ENCODE measurements at regions not wholly inside any gene's neighbourhood (a gene's known extent, or its start where the extent isn't known, plus 50 kb on each side); places are given as distances from the start of the nearest gene placed in this dataset.

- TF ChIP-seq MTA2 (IDR thresholded peaks at IDR 0.05; ENCODE audit: low read depth) (0 out of 2 replicates have a peak, but pooled peaks have one; percentile 11), JUNB (IDR thresholded peaks at IDR 0.05) (no peak), TCF12 (IDR thresholded peaks at IDR 0.05; ENCODE audit: low read depth, low read length) (peak; percentile 99), SUZ12 (IDR thresholded peaks at IDR 0.05; ENCODE audit: unreplicated experiment) (no peak), BCL11A (IDR thresholded peaks at IDR 0.05; ENCODE audit: low read depth, low read length) (peak; percentile 78; the same call in 1 of the 2 replicates), ZBTB33 (IDR thresholded peaks at IDR 0.05) (no peak), USF1 (IDR thresholded peaks at IDR 0.05; ENCODE audit: borderline replicate concordance, extremely low read length, insufficient read depth, low read depth, low read length) (peak; percentile 10), GABPA (IDR thresholded peaks at IDR 0.05; ENCODE audit: low read depth) (no peak; the same call in 1 of the 2 replicates), EGR1 (IDR thresholded peaks at IDR 0.05; ENCODE audit: borderline replicate concordance in 1 of 2, low read depth in 2 of 2, low read length in 2 of 2) (peak in 1 of 2 experiments; percentile 95; a peak in 2 of 3 replicates), CREB1 (IDR thresholded peaks at IDR 0.05; ENCODE audit: low read depth) (no peak)
Measured at GRCh38 chr12:124484526-124484953, 82.9 kb downstream of the NCOR2 start (continued).

- ChIA-PET CTCF (no interaction called here), POLR2A (interaction anchor here (4.0 kb wide), 1 partner anchor 10 kb away, joined by 15 read pairs; no protein-coding TSS in a partner anchor), RAD21 (ENCODE audit: unreplicated experiment) (interaction anchor here (1.0 to 1.6 kb wide), 3 partner anchors 10 to 28 kb away, joined by 3 to 7 read pairs (median 3); no protein-coding TSS in a partner anchor), SMC1A (ENCODE audit: uncharacterized antibody, unreplicated experiment) (interaction anchor here (0.7 to 1.7 kb wide), 4 partner anchors 8 to 30 kb away, joined by 3 to 7 read pairs (median 4); no protein-coding TSS in a partner anchor)
- Histone ChIP-seq H3K4me2 (ENCODE audit: control insufficient read depth, insufficient read depth) (no peak overlapping the region), H3K27me3 (replicated peaks in 1 of 2; ENCODE audit: control insufficient read depth in 2 of 2, insufficient read depth in 2 of 2, low read length in 1 of 2) (no peaks in the 10 kb centered on the region), H2AFZ (ENCODE audit: control insufficient read depth, low read depth, low read length) (no peak overlapping the region), H3K79me2 (ENCODE audit: control insufficient read depth, insufficient read depth, low read length) (peaks cover 12% of the 10 kb centered on the region), H3K4me3 (no peak overlapping the region), H3K36me3 (ENCODE audit: control insufficient read depth in 2 of 2, insufficient read depth in 2 of 2, low read length in 1 of 2) (peaks cover 0 to 44% of the 10 kb centered on the region in 2 experiments; a peak in 3 of 4 replicates), H3K4me1 (ENCODE audit: control insufficient read depth, insufficient read depth, low read length) (peaks cover 51% of the 10 kb centered on the region), H3K9me3 (replicated peaks; ENCODE audit: control insufficient read depth, insufficient read depth, low read length) (peaks cover 2% of the 10 kb centered on the region; the same call in 1 of the 3 replicates), H4K20me1 (ENCODE audit: control insufficient read depth, insufficient read depth) (no peaks in the 10 kb centered on the region), H3K27ac (ENCODE audit: control insufficient read depth, insufficient read depth) (peak overlapping the region; percentile 50), H3K9ac (ENCODE audit: control insufficient read depth, insufficient read depth, low read length) (no peak overlapping the region)
- intact Hi-C loops (cut with micrococcal nuclease; ENCODE audit: unreplicated experiment) (loop anchor here (5.0 kb wide), 2 partner anchors 83 to 288 kb away; partner anchors contain the start of gene NCOR2), in situ Hi-C loops (cut with MboI) (no loop called here)
- WGBS (ENCODE audit: insufficient coverage, insufficient replicate concordance, low lambda C conversion rate, missing lambda C conversion rate), result 98% methylated on average over 12 of the region's 12 CpGs
- no peak for FAIRE-seq
- no peak for DNase-seq (ENCODE audit: low read depth, low spot score)
- no peak for ATAC-seq
- no TSS peak for BruUV-seq (replicated peaks)
- TF ChIP-seq MLLT1 (IDR thresholded peaks at IDR 0.05) (peak; percentile 83), EGR1 (IDR thresholded peaks at IDR 0.05; ENCODE audit: borderline replicate concordance in 1 of 2, low read depth in 2 of 2, low read length in 2 of 2) (no peak), NR2C1 (IDR thresholded peaks at IDR 0.05) (no peak), BCL3 (IDR thresholded peaks at IDR 0.05; ENCODE audit: borderline replicate concordance, insufficient read depth, low read depth, low read length, poor library complexity, severe bottlenecking) (no peak), KAT2A (conservative IDR thresholded peaks at IDR 0.05; ENCODE audit: control insufficient read depth, low read depth, low read length) (no peak), SREBF1 (IDR thresholded peaks at IDR 0.05; ENCODE audit: low read length) (no peak)
Measured at GRCh38 chr12:124484067-124484466, 83.3 kb downstream of the NCOR2 start.

Data from GM12878 (cell line).